ENCODE measurements at regions not wholly inside any gene's neighbourhood (a gene's known extent, or its start where the extent isn't known, plus 50 kb on each side); places are given as distances from the start of the nearest gene placed in this dataset.

- DNase-seq (ENCODE audit: low spot score in 2 of 2) = no peak
- 61% methylated on average over 3 of the region's 3 CpGs for WGBS
- TF ChIP-seq EP300 (IDR thresholded peaks at IDR 0.05) (no peak), POLR2A (IDR thresholded peaks at IDR 0.05) (no peak), POLR2AphosphoS5 (IDR thresholded peaks at IDR 0.05) (no peak), CTCF (IDR thresholded peaks at IDR 0.05) (no peak)
- no peak overlapping the region for H3K27ac ChIP-seq
- H3K9me3 ChIP-seq = no peaks in the 10 kb centered on the region
- no peak overlapping the region for H3K4me3 ChIP-seq
- H3K27me3 ChIP-seq = peaks cover 10% of the 10 kb centered on the region
- H3K36me3 ChIP-seq = no peaks in the 10 kb centered on the region
- H3K4me1 ChIP-seq = no peaks in the 10 kb centered on the region
Observed at GRCh38 chr1:90561911-90562310, 155.2 kb downstream of the BARHL2 start.

GRCh38 chr1:90561103-90561783, 155.9 kb downstream of the BARHL2 start:
- Histone ChIP-seq H3K4me3 (no peak overlapping the region), H3K27me3 (peaks cover 10% of the 10 kb centered on the region), H3K9me3 (no peaks in the 10 kb centered on the region), H3K36me3 (no peaks in the 10 kb centered on the region), H3K27ac (no peak overlapping the region), H3K4me1 (no peaks in the 10 kb centered on the region)
- 70% methylated on average over 7 of the region's 7 CpGs for WGBS
- DNase-seq (ENCODE audit: low spot score in 2 of 2) = no peak
- TF ChIP-seq POLR2AphosphoS5 (IDR thresholded peaks at IDR 0.05) (no peak), CTCF (IDR thresholded peaks at IDR 0.05) (no peak), EP300 (IDR thresholded peaks at IDR 0.05) (no peak), POLR2A (IDR thresholded peaks at IDR 0.05) (no peak)

GRCh38 chr1:90558754-90559378, 158.2 kb downstream of the BARHL2 start:
- Histone ChIP-seq H3K4me1 (no peaks in the 10 kb centered on the region), H3K9me3 (no peaks in the 10 kb centered on the region), H3K4me3 (no peak overlapping the region), H3K27ac (no peak overlapping the region), H3K36me3 (no peaks in the 10 kb centered on the region), H3K27me3 (peaks cover 10% of the 10 kb centered on the region)
- no peak for TF ChIP-seq POLR2A (IDR thresholded peaks at IDR 0.05)
- no peak for TF ChIP-seq POLR2AphosphoS5 (IDR thresholded peaks at IDR 0.05)
- no peak for TF ChIP-seq EP300 (IDR thresholded peaks at IDR 0.05)
- TF ChIP-seq CTCF (IDR thresholded peaks at IDR 0.05) = no peak
- DNase-seq (ENCODE audit: low spot score in 2 of 2) = no peak
- WGBS = 58% methylated on average over 6 of the region's 6 CpGs

- no peak for DNase-seq (ENCODE audit: low spot score in 2 of 2)
- H3K36me3 ChIP-seq = no peaks in the 10 kb centered on the region
- no peak overlapping the region for H3K27ac ChIP-seq
- H3K4me3 ChIP-seq = no peak overlapping the region
- WGBS = 61% methylated on average over 1 of the region's 1 CpG
- peaks cover 10% of the 10 kb centered on the region for H3K27me3 ChIP-seq
- H3K4me1 ChIP-seq = no peaks in the 10 kb centered on the region
- no peaks in the 10 kb centered on the region for H3K9me3 ChIP-seq
- TF ChIP-seq POLR2AphosphoS5 (IDR thresholded peaks at IDR 0.05) = no peak
- TF ChIP-seq EP300 (IDR thresholded peaks at IDR 0.05) = no peak
- no peak for TF ChIP-seq POLR2A (IDR thresholded peaks at IDR 0.05)
- TF ChIP-seq CTCF (IDR thresholded peaks at IDR 0.05) = no peak
Observed at GRCh38 chr1:90558126-90558525, 159.0 kb downstream of the BARHL2 start.

GRCh38 chr1:90557706-90558105, 159.4 kb downstream of the BARHL2 start:
- DNase-seq (ENCODE audit: low spot score in 2 of 2) = no peak

More at GRCh38 chr1:90557706-90558105, 159.4 kb downstream of the BARHL2 start:
- WGBS = 27% methylated on average over 4 of the region's 4 CpGs
- TF ChIP-seq POLR2A (IDR thresholded peaks at IDR 0.05) (no peak), CTCF (IDR thresholded peaks at IDR 0.05) (no peak), EP300 (IDR thresholded peaks at IDR 0.05) (no peak), POLR2AphosphoS5 (IDR thresholded peaks at IDR 0.05) (no peak)
- no peak overlapping the region for H3K4me3 ChIP-seq
- no peaks in the 10 kb centered on the region for H3K9me3 ChIP-seq
- H3K27me3 ChIP-seq = peaks cover 10% of the 10 kb centered on the region
- H3K36me3 ChIP-seq = no peaks in the 10 kb centered on the region
- no peak overlapping the region for H3K27ac ChIP-seq
- H3K4me1 ChIP-seq = no peaks in the 10 kb centered on the region
